Sigmoid colon (tissue), 6 donors: ENCODE measurements at regions not wholly inside any gene's neighbourhood (a gene's known extent, or its start where the extent isn't known, plus 50 kb on each side); places are given as distances from the start of the nearest gene placed in this dataset.

Experiments used
- DNase-seq: peaks from one replicate; pipeline ENCODE4 v3.0.0-alpha.2; 2019
- H3K27ac ChIP-seq, 4 donors: fragments of 200-600 bp; sonication (generic); one replicate each; pipeline ENCODE4 v1.5.1; 2016 to 2019; ENCODE audit warnings: mild to moderate bottlenecking in 1 of 4
- H3K27me3 ChIP-seq, 3 donors: fragments of 200-600 bp; sonication (generic); one replicate each; pipeline ENCODE4 v1.5.1; 2019; ENCODE audit warnings: mild to moderate bottlenecking in 1 of 3
- H3K36me3 ChIP-seq, 4 donors: fragments of 200-600 bp; sonication (generic); one replicate each; pipeline ENCODE4 v1.5.1; 2016 to 2019
- H3K4me1 ChIP-seq, 4 donors: fragments of 200-600 bp; sonication (generic); one replicate each; pipeline ENCODE4 v1.5.1; 2017 to 2019
- H3K4me3 ChIP-seq, 4 donors: fragments of 200-600 bp; sonication (generic); one replicate each; pipeline ENCODE4 v1.5.1; 2017 to 2019; ENCODE audit warnings: mild to moderate bottlenecking in 2 of 4, moderate library complexity in 1 of 4
- H3K9me3 ChIP-seq, 4 donors: fragments of 200-600 bp in 3 of 4; sonication (generic) in 3 of 4; one replicate each; pipeline versions ENCODE4 v1.5.1 to v1.6.1; 2013 to 2019
- CTCF ChIP-seq, 4 experiments: fragments of 450-650 bp in 3 of 4; fragments of 200-600 bp in 1 of 4; IDR thresholded peaks; one replicate each; pipeline ENCODE4 v1.5.1; 2016 to 2019; ENCODE audit warnings: antibody characterized with exemption in 4 of 4, mild to moderate bottlenecking in 3 of 4, moderate library complexity in 2 of 4
- EP300 ChIP-seq, 4 donors: sonication (generic); formaldehyde crosslinking; IDR thresholded peaks; one replicate each; pipeline ENCODE4 v1.6.1; 2017; ENCODE audit warnings: antibody characterized with exemption in 4 of 4
- POLR2A ChIP-seq, 2 donors: fragments of 450-650 bp; IDR thresholded peaks; one replicate each; pipeline ENCODE4 v1.6.1; 2016; ENCODE audit warnings: antibody characterized with exemption in 2 of 2, mild to moderate bottlenecking in 2 of 2, moderate library complexity in 2 of 2
- POLR2AphosphoS5 ChIP-seq, 4 donors: sonication (generic); formaldehyde crosslinking; IDR thresholded peaks; one replicate each; pipeline ENCODE4 v1.6.1; 2017; ENCODE audit warnings: antibody characterized with exemption in 4 of 4
- WGBS, 2 donors: extraction: QIAGEN DNeasy Blood & Tissue Kit; methylation state at CpG; one replicate each; pipeline ENCODE4 v1.1.7; 2013; 5-methylcytosine and 5-hydroxymethylcytosine counted together
- intact Hi-C: fragments of 100-400 bp; cut with DNase I; formaldehyde crosslinking; loops from one replicate; pipeline ENCODE4 v1.15.1; 2023
- donor health status: healthy with polysubstance abuse.
- donor health status: healthy.

GRCh38 chr5:53201746-53202145, 92.2 kb upstream of the MOCS2 start:
- H3K4me1 ChIP-seq, result no peaks in the 10 kb centered on the region
- no peak for DNase-seq
- no peak overlapping the region for H3K27ac ChIP-seq
- no peaks in the 10 kb centered on the region for H3K9me3 ChIP-seq
- WGBS, 2 donors, result 94% methylated on average over 3 of the region's 3 CpGs
- H3K36me3 ChIP-seq, result no peaks in the 10 kb centered on the region
- H3K27me3 ChIP-seq, result no peaks in the 10 kb centered on the region
- H3K4me3 ChIP-seq, result no peak overlapping the region
- TF ChIP-seq POLR2A (IDR thresholded peaks at IDR 0.05) (no peak), POLR2AphosphoS5 (IDR thresholded peaks at IDR 0.05) (no peak), CTCF (IDR thresholded peaks at IDR 0.05) (no peak), EP300 (IDR thresholded peaks at IDR 0.05) (no peak)
- intact Hi-C loops, result no loop called here

- no peak for TF ChIP-seq POLR2A (IDR thresholded peaks at IDR 0.05)
- no peak for TF ChIP-seq CTCF (IDR thresholded peaks at IDR 0.05)
- TF ChIP-seq POLR2AphosphoS5 (IDR thresholded peaks at IDR 0.05), result no peak
- TF ChIP-seq EP300 (IDR thresholded peaks at IDR 0.05), result no peak
- 85 to 89% methylated on average over 9 of the region's 9 CpGs for WGBS, 2 donors
- intact Hi-C loops, result no loop called here
These were observed 97.0 kb upstream of the MOCS2 start for GRCh38 chr5:53206562-53206961.

GRCh38 chr5:53211799-53212198, 102.2 kb upstream of the MOCS2 start:
- DNase-seq, result no peak
- H3K4me3 ChIP-seq, result no peak overlapping the region
- WGBS, 2 donors, result 87 to 92% methylated on average over 3 of the region's 3 CpGs
- H3K4me1 ChIP-seq, result no peaks in the 10 kb centered on the region
- no peak for TF ChIP-seq POLR2A (IDR thresholded peaks at IDR 0.05)
- intact Hi-C loops, result no loop called here
- H3K9me3 ChIP-seq, result no peaks in the 10 kb centered on the region
- no peak overlapping the region for H3K27ac ChIP-seq
- H3K36me3 ChIP-seq, result no peaks in the 10 kb centered on the region
- H3K27me3 ChIP-seq, result no peaks in the 10 kb centered on the region

More at GRCh38 chr5:53206562-53206961, 97.0 kb upstream of the MOCS2 start:
- no peak for DNase-seq
- Histone ChIP-seq H3K4me1 (no peaks in the 10 kb centered on the region), H3K4me3 (no peak overlapping the region), H3K9me3 (no peaks in the 10 kb centered on the region), H3K36me3 (no peaks in the 10 kb centered on the region), H3K27ac (no peak overlapping the region), H3K27me3 (no peaks in the 10 kb centered on the region)

- H3K36me3 ChIP-seq, result no peaks in the 10 kb centered on the region
- intact Hi-C loops, result no loop called here
- TF ChIP-seq EP300 (IDR thresholded peaks at IDR 0.05) (no peak), POLR2A (IDR thresholded peaks at IDR 0.05) (no peak), CTCF (IDR thresholded peaks at IDR 0.05) (no peak), POLR2AphosphoS5 (IDR thresholded peaks at IDR 0.05) (no peak)
- H3K27me3 ChIP-seq, result no peaks in the 10 kb centered on the region
- no peak for DNase-seq
- H3K9me3 ChIP-seq, result peaks cover 0 to 4% (median 0%) of the 10 kb centered on the region in 4 donors
- WGBS, 2 donors, result 81 to 85% methylated on average over 6 of the region's 6 CpGs
- H3K4me1 ChIP-seq, result no peaks in the 10 kb centered on the region
- H3K27ac ChIP-seq, result no peak overlapping the region
- H3K4me3 ChIP-seq, result no peak overlapping the region
These were observed 109.6 kb upstream of the MOCS2 start for GRCh38 chr5:53219174-53219573.

GRCh38 chr5:53219610-53220009, 110.1 kb upstream of the MOCS2 start:
- Histone ChIP-seq H3K27ac (no peak overlapping the region), H3K36me3 (no peaks in the 10 kb centered on the region), H3K9me3 (peaks cover 0 to 4% (median 0%) of the 10 kb centered on the region in 4 donors), H3K4me3 (no peak overlapping the region), H3K27me3 (no peaks in the 10 kb centered on the region), H3K4me1 (no peaks in the 10 kb centered on the region)
- intact Hi-C loops, result no loop called here
- no peak for TF ChIP-seq EP300 (IDR thresholded peaks at IDR 0.05)
- TF ChIP-seq POLR2A (IDR thresholded peaks at IDR 0.05), result no peak
- no peak for TF ChIP-seq CTCF (IDR thresholded peaks at IDR 0.05)
- TF ChIP-seq POLR2AphosphoS5 (IDR thresholded peaks at IDR 0.05), result no peak
- DNase-seq, result no peak
- WGBS, 2 donors, result 70 to 73% methylated on average over 3 of the region's 3 CpGs
